Astrocyte of the cerebellum (primary cell): ENCODE measurements at regions not wholly inside any gene's neighbourhood (a gene's known extent, or its start where the extent isn't known, plus 50 kb on each side); places are given as distances from the start of the nearest gene placed in this dataset.

Experiments used
- DNase-seq: peaks from one replicate; pipeline ENCODE4 v3.0.0-alpha.2; 2011; ENCODE audit warnings: low read depth
- H3K4me3 ChIP-seq: 2 replicates; pipeline ENCODE4 v1.5.1; 2011; ENCODE audit warnings: mild to moderate bottlenecking, low read depth, low read length, moderate library complexity
- in situ Hi-C: cut with HindIII; loops from 2 replicates; pipeline ENCODE4 v1.10.0; 2017; ENCODE audit warnings: low sequenced_read_pairs
- TF ChIP-seq, protein P1 (sequence below): IDR thresholded peaks from 2 replicates; pipeline ENCODE4 v1.5.1; 2012; ENCODE audit warnings: low read length, low read depth, moderate library complexity, mild to moderate bottlenecking; ENCODE audit errors: missing control alignments

- no peak for DNase-seq
- no peak overlapping the region for H3K4me3 ChIP-seq
- in situ Hi-C loops: no loop called here
- TF ChIP-seq, protein P1, sequence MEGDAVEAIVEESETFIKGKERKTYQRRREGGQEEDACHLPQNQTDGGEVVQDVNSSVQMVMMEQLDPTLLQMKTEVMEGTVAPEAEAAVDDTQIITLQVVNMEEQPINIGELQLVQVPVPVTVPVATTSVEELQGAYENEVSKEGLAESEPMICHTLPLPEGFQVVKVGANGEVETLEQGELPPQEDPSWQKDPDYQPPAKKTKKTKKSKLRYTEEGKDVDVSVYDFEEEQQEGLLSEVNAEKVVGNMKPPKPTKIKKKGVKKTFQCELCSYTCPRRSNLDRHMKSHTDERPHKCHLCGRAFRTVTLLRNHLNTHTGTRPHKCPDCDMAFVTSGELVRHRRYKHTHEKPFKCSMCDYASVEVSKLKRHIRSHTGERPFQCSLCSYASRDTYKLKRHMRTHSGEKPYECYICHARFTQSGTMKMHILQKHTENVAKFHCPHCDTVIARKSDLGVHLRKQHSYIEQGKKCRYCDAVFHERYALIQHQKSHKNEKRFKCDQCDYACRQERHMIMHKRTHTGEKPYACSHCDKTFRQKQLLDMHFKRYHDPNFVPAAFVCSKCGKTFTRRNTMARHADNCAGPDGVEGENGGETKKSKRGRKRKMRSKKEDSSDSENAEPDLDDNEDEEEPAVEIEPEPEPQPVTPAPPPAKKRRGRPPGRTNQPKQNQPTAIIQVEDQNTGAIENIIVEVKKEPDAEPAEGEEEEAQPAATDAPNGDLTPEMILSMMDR: no peak
Observed at GRCh38 chr13:73616861-73617260, 517.3 kb downstream of the KLF12 start.

GRCh38 chr13:73610799-73611592 lies 523.2 kb downstream of the KLF12 start:
- TF ChIP-seq, protein P1: no peak
- no peak overlapping the region for H3K4me3 ChIP-seq
- in situ Hi-C loops: no loop called here
- no peak for DNase-seq

DNA sequence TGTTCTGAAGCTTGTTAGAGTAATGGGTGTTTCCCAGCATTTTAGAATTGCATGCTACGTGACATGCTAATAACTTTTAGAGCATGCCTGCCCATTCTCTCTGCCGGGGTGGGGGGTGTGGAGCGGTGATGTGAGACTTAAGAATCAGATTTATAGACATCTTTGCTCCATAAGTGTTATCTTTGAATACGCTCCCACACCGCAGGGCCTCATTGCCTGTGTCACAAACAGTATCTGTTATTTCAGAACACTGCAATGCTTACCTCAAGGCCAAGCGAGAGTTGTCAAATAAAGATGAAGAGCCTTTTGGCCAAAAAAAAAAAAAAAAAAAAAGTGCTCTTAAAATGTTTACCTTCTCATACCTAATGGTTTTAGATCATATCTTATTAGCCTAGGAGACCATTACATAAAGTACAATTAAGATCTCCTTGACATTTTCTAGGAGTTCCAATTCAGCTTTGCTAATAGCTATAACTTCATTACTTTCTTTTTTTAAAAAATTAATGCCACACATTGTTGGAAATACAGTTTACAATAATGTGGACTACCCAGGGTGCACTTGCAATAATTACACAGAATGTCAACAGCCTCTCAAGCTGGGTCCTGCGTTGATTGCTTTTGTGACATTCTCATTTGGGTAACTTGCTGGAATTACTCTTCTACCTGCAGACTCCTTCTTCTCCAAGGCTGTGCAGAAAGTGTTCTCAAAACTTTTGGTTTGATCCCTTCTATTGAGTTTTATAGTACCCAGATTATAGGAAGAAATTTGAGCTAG lies 525.3 kb downstream of the KLF12 start:
- DNase-seq: no peak
- no peak overlapping the region for H3K4me3 ChIP-seq
- in situ Hi-C loops: no loop called here

GRCh38 chr13:73608157-73608516 lies 526.1 kb downstream of the KLF12 start:
- TF ChIP-seq, protein P1: no peak
- no peak for DNase-seq
- no peak overlapping the region for H3K4me3 ChIP-seq
- in situ Hi-C loops: no loop called here

More for the DNA sequence above, 525.3 kb downstream of the KLF12 start:
- TF ChIP-seq, protein P1: no peak

DNA sequence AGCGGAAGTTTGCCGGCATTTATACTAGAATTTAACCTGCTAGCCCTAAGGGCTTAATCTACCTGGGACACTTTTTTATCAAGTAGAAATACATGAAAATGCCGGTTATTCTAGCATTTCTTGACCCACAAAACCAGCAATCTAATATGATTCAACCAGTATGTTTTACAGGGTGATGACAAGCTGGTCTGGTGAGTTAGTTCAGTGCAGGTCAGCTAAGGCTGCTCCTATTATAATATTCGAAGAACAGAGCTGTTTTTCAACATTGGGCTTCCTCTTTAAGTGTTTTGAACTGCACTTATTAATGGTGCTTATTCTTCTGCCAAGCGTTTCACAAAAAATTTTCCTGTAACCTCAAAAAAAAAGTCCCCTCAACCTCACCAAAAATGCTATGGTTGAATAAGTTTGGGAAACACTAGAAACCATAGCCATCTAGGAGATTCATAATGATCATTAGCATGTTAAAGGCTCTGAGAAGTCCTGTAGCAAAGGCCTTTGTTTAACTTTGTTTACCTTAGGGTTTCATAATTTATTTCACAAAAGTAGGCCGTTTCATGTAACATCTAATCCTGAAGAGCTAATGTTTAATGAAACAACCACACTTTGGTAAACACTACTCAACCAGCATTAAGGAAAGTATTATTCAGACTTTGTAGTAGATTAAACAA lies 526.6 kb downstream of the KLF12 start:
- TF ChIP-seq, protein P1: no peak
- in situ Hi-C loops: no loop called here
- no peak for DNase-seq
- no peak overlapping the region for H3K4me3 ChIP-seq

DNA sequence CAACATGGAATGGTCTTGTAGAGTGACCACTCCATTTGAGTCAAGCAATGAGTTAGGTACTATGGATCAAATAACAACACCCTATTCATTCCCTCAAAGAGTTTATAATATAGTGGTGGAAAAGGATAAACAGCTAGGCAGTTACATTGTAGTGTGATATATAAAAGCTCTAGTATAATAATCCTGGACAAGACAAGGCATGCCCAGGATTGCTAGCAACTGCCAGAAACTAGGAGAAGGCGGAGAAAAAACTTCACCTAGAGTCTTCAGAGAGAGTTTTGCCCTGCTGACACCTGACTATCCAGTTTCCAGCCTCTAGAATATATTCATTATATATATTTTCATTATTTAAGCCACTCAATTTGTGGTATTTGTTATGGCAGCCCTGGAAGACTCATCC lies 530.6 kb downstream of the KLF12 start:
- TF ChIP-seq, protein P1: no peak
- H3K4me3 ChIP-seq: no peak overlapping the region
- in situ Hi-C loops: no loop called here
- DNase-seq: no peak
